ENCODE measurements at regions not wholly inside any gene's neighbourhood (a gene's known extent, or its start where the extent isn't known, plus 50 kb on each side); places are given as distances from the start of the nearest gene placed in this dataset.
A peak's percentile ranks its signal among the peaks of the same experiment; 100 is the strongest.

DNA sequence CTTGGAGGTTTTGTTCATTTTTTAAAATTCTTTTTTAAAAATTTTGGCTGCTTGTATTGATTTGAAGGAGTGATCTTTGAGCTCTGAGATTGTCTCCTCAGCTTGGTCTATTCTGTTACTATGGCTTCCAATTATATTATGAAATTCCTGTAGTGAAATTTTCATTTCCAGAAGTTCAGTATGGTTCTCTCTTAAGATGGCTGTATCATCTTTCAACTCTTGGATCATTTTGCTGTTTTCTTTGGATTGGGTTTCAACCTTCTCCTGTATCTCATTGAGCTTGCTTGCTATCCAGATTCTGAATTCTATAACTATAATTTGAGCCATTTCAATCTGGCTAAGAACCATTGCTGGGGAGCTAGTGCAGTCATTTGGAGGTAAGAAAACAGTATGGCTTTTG, 270.8 kb upstream of the NT5C1B start:
- H3K4me1 ChIP-seq: no peaks in the 10 kb centered on the region
- H3K27ac ChIP-seq: no peak overlapping the region
- no peaks in the 10 kb centered on the region for H3K36me3 ChIP-seq
- H3K9me3 ChIP-seq: no peaks in the 10 kb centered on the region
- H3K27me3 ChIP-seq: no peaks in the 10 kb centered on the region
- H3K4me3 ChIP-seq: no peak overlapping the region
- no peak for ATAC-seq (ENCODE audit: low FRiP score in 2 of 2)
- TF ChIP-seq POLR2AphosphoS5 (IDR thresholded peaks at IDR 0.05) (no peak), EP300 (IDR thresholded peaks at IDR 0.05) (no peak), POLR2A (IDR thresholded peaks at IDR 0.05) (no peak)
- TF ChIP-seq, protein P1, sequence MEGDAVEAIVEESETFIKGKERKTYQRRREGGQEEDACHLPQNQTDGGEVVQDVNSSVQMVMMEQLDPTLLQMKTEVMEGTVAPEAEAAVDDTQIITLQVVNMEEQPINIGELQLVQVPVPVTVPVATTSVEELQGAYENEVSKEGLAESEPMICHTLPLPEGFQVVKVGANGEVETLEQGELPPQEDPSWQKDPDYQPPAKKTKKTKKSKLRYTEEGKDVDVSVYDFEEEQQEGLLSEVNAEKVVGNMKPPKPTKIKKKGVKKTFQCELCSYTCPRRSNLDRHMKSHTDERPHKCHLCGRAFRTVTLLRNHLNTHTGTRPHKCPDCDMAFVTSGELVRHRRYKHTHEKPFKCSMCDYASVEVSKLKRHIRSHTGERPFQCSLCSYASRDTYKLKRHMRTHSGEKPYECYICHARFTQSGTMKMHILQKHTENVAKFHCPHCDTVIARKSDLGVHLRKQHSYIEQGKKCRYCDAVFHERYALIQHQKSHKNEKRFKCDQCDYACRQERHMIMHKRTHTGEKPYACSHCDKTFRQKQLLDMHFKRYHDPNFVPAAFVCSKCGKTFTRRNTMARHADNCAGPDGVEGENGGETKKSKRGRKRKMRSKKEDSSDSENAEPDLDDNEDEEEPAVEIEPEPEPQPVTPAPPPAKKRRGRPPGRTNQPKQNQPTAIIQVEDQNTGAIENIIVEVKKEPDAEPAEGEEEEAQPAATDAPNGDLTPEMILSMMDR (IDR thresholded peaks at IDR 0.05): no peak
- DNase-seq: no peak

DNA sequence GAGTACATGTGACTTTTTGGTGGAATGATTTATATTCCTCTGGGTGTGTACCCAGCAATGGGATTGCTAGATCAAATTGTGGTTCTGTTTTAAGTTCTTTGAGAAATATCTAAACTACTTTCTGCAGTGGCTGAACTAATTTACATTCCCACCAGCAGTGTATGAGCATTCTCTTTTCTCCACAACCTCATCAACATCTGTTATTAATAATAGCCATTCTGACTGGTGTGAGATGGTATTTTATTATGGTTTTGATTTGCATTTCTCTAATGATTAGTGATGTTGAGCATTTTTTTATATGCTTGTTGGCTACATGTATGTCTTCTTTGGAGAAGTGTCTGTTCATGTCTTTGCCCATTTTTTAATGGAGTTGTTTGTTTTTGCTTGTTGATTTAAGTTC, 267.4 kb upstream of the NT5C1B start:
- Histone ChIP-seq H3K27me3 (no peaks in the 10 kb centered on the region), H3K4me1 (no peaks in the 10 kb centered on the region), H3K9me3 (no peaks in the 10 kb centered on the region), H3K27ac (no peak overlapping the region), H3K4me3 (no peak overlapping the region), H3K36me3 (no peaks in the 10 kb centered on the region)
- TF ChIP-seq EP300 (IDR thresholded peaks at IDR 0.05) (no peak), POLR2A (IDR thresholded peaks at IDR 0.05) (no peak), POLR2AphosphoS5 (IDR thresholded peaks at IDR 0.05) (no peak)
- TF ChIP-seq, protein P1 (IDR thresholded peaks at IDR 0.05): no peak
- DNase-seq (no peak), ATAC-seq (ENCODE audit: low FRiP score in 2 of 2) (no peak)

DNA sequence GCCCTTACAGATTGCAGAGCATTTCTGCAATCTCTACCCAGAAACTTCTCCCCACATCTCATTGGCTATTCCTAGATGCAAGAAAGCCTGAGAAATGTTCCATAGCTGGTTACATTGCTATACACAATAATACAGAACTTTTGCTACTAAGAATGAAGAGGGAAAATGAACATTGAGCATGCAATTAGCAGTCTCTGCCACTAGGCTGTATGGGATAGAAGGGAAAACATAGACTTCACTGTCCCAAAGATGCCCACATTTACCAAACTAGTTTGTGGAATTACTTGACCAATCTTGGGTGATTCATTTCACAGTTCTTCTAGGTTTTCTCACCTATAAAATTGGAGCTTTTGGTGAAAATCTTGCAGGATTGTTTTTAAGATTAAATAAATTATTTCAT, 265.7 kb upstream of the NT5C1B start:
- TF ChIP-seq EP300 (IDR thresholded peaks at IDR 0.05): no peak
- TF ChIP-seq, protein P1 (IDR thresholded peaks at IDR 0.05): peak in 1 of 6 experiments; percentile 27
- Histone ChIP-seq H3K27ac (no peak overlapping the region), H3K9me3 (no peaks in the 10 kb centered on the region), H3K4me3 (no peak overlapping the region), H3K36me3 (no peaks in the 10 kb centered on the region), H3K4me1 (no peaks in the 10 kb centered on the region), H3K27me3 (no peaks in the 10 kb centered on the region)
- DNase-seq: no peak
- no peak for ATAC-seq (ENCODE audit: low FRiP score in 2 of 2)

DNA sequence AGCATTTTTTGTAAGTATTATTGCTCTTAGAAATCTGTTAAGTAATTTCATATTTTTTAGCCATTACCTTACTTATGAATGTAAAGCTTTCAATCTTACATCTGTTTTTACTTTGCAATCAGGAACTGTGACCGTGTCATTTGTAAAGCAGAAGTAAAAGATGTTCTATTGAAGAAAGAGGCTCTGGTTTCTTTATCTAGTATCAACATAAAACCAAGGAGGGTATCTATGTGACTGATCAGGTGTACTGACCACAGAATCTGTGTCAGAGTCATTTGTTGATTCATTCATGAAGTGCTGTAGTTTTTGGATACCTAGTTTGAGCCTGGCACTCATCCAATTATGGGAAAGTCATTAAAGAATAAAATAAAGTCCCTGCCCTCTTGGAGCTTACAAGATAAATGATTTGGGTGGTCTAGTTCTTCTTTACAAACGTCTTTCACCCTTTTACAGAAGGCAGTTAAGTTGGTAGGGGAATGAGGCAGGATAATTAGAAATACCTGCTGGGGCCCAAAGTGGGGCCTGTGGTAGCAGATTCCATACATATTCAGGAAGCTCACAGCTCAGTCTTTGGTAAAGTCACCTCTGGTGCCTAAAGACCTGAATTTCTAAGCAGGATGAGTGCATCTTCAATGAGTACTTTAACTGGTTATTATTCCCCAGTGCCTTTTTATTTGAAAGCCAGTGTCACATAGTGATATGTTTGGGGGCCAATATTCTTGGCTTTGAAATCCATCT, 260.6 kb upstream of the NT5C1B start:
- Histone ChIP-seq H3K4me3 (no peak overlapping the region), H3K36me3 (no peaks in the 10 kb centered on the region), H3K27ac (no peak overlapping the region), H3K27me3 (no peaks in the 10 kb centered on the region), H3K4me1 (no peaks in the 10 kb centered on the region), H3K9me3 (no peaks in the 10 kb centered on the region)
- DNase-seq (no peak), ATAC-seq (ENCODE audit: low FRiP score in 2 of 2) (no peak)
- no peak for TF ChIP-seq POLR2A (IDR thresholded peaks at IDR 0.05)
- TF ChIP-seq, protein P1 (IDR thresholded peaks at IDR 0.05): no peak
- TF ChIP-seq POLR2AphosphoS5 (IDR thresholded peaks at IDR 0.05): no peak
- TF ChIP-seq EP300 (IDR thresholded peaks at IDR 0.05): no peak
- 56 to 61% methylated on average over 2 of the region's 2 CpGs for WGBS, 2 donors

DNA sequence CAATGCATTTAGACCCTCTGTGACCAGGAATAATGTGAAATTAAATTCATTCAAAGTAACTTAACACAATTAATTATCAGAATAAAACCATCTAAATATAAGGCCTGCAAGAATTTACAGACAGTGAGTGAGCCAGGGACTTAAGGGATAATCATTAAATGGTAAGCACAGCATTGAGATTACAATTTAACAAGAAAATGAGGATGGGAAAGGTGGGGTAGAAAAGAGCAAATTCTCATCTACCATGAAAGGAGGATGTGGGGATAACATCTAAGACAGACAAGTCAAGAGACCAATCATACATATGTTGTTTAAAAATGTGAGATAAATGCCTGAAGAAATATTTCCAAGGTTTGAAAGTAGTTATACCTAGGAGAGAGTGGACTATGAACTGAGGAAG, 259.3 kb upstream of the NT5C1B start:
- H3K36me3 ChIP-seq: no peaks in the 10 kb centered on the region
- TF ChIP-seq POLR2A (IDR thresholded peaks at IDR 0.05): no peak
- no peak for TF ChIP-seq EP300 (IDR thresholded peaks at IDR 0.05)
- TF ChIP-seq, protein P1 (IDR thresholded peaks at IDR 0.05): no peak
- TF ChIP-seq POLR2AphosphoS5 (IDR thresholded peaks at IDR 0.05): no peak
- no peak for DNase-seq
- H3K27me3 ChIP-seq: no peaks in the 10 kb centered on the region
- H3K27ac ChIP-seq: no peak overlapping the region
- no peaks in the 10 kb centered on the region for H3K9me3 ChIP-seq
- H3K4me3 ChIP-seq: no peak overlapping the region
- no peak for ATAC-seq (ENCODE audit: low FRiP score in 2 of 2)
- no peaks in the 10 kb centered on the region for H3K4me1 ChIP-seq

All from upper lobe of left lung (tissue), 6 donors.